ENCODE measurements at regions not wholly inside any gene's neighbourhood (a gene's known extent, or its start where the extent isn't known, plus 50 kb on each side); places are given as distances from the start of the nearest gene placed in this dataset.

GRCh38 chr21:41678924-41679318 is 87.9 kb downstream of the RIPK4 start (continued):
- TF ChIP-seq HOXD1 (CRISPR knock-in tag; IDR thresholded peaks at IDR 0.05) = no peak
- no peak for TF ChIP-seq SIX1 (CRISPR knock-in tag; IDR thresholded peaks at IDR 0.05; ENCODE audit: borderline replicate concordance)
- no peak for TF ChIP-seq FOXJ3 (CRISPR knock-in tag; IDR thresholded peaks at IDR 0.05; ENCODE audit: borderline replicate concordance)
- peak; percentile 38; the same call in 1 of the 2 replicates for TF ChIP-seq ZMYM4 (CRISPR knock-in tag; IDR thresholded peaks at IDR 0.05)
- peak; percentile 50 for TF ChIP-seq USF2 (IDR thresholded peaks at IDR 0.05; ENCODE audit: low read depth, low read length)
- peak; percentile 74; the same call in 1 of the 2 replicates for TF ChIP-seq USF2 (CRISPR knock-in tag; IDR thresholded peaks at IDR 0.05; ENCODE audit: borderline replicate concordance)
- peak; percentile 26; the same call in 1 of the 2 replicates for TF ChIP-seq HOMEZ (CRISPR knock-in tag; IDR thresholded peaks at IDR 0.05; ENCODE audit: low read depth)
- no peak for TF ChIP-seq MTERF4 (CRISPR knock-in tag; IDR thresholded peaks at IDR 0.05)
- peak; percentile 50; the same call in 1 of the 2 replicates for TF ChIP-seq THRA (CRISPR knock-in tag; IDR thresholded peaks at IDR 0.05; ENCODE audit: borderline replicate concordance)
- TF ChIP-seq JUND (CRISPR knock-in tag; IDR thresholded peaks at IDR 0.05) = peak; percentile 69; the same call in 1 of the 2 replicates
- no peak for TF ChIP-seq HNF1A (IDR thresholded peaks at IDR 0.05; ENCODE audit: low read depth)
- peak; percentile 31; the same call in 1 of the 2 replicates for TF ChIP-seq HNF1A (CRISPR knock-in tag; IDR thresholded peaks at IDR 0.05; ENCODE audit: borderline replicate concordance)
- no peak for TF ChIP-seq MYNN (CRISPR knock-in tag; IDR thresholded peaks at IDR 0.05; ENCODE audit: low read depth)
- TF ChIP-seq ERF (CRISPR knock-in tag; IDR thresholded peaks at IDR 0.05) = peak; percentile 69
- no peak for TF ChIP-seq ZNF552 (CRISPR knock-in tag; IDR thresholded peaks at IDR 0.05; ENCODE audit: borderline replicate concordance)
- no peak for TF ChIP-seq NFIC (IDR thresholded peaks at IDR 0.05; ENCODE audit: low read length)
- TF ChIP-seq FOXO1 (CRISPR knock-in tag; IDR thresholded peaks at IDR 0.05) = no peak
- TF ChIP-seq ZFP36L2 (CRISPR knock-in tag; IDR thresholded peaks at IDR 0.05) = no peak
- TF ChIP-seq TGIF2 (CRISPR knock-in tag; IDR thresholded peaks at IDR 0.05) = no peak
- TF ChIP-seq MIER2 (CRISPR knock-in tag; IDR thresholded peaks at IDR 0.05) = no peak
- TF ChIP-seq ZNF121 (CRISPR knock-in tag; IDR thresholded peaks at IDR 0.05) = 0 out of 2 replicates have a peak, but pooled peaks have one; percentile 26
- TF ChIP-seq MYC (CRISPR knock-in tag; IDR thresholded peaks at IDR 0.05; ENCODE audit: borderline replicate concordance) = no peak; the same call in 1 of the 2 replicates

Data from HepG2 (cell line).